ENCODE measurements at regions not wholly inside any gene's neighbourhood (a gene's known extent, or its start where the extent isn't known, plus 50 kb on each side); places are given as distances from the start of the nearest gene placed in this dataset.

- H3K9me2 ChIP-seq, result no peaks in the 10 kb centered on the region
- H3K27me3 ChIP-seq (ENCODE audit: insufficient read depth), result no peaks in the 10 kb centered on the region
- DNase-seq, result no peak
- WGBS (ENCODE audit: low lambda C conversion rate), result 5% methylated on average over 3 of the region's 3 CpGs
- no peak overlapping the region for H3K4me2 ChIP-seq
- H3K79me2 ChIP-seq (ENCODE audit: insufficient read depth), result no peaks in the 10 kb centered on the region
- no peak overlapping the region for H2AFZ ChIP-seq (ENCODE audit: low read depth)
- H3K36me3 ChIP-seq (replicated peaks in 1 of 2; ENCODE audit: control insufficient read depth in 1 of 2, insufficient read depth in 2 of 2, low read length in 1 of 2), result no peaks in the 10 kb centered on the region
- CTCF ChIA-PET, result no interaction called here
- no peaks in the 10 kb centered on the region; a peak in 1 of 4 replicates for H3K4me1 ChIP-seq (ENCODE audit: control insufficient read depth in 1 of 2, insufficient read depth in 2 of 2, low read depth in 1 of 2, low read length in 1 of 2)
- H3K4me3 ChIP-seq (ENCODE audit: low read depth in 2 of 2, low read length in 1 of 2), result no peak overlapping the region
- H3K9ac ChIP-seq, result no peak overlapping the region
- TF ChIP-seq MEF2A (IDR thresholded peaks at IDR 0.05; ENCODE audit: borderline replicate concordance, low read depth), result no peak
- peak; percentile 54 for TF ChIP-seq TCF12 (IDR thresholded peaks at IDR 0.05)
- no peak for TF ChIP-seq RFX5 (IDR thresholded peaks at IDR 0.05; ENCODE audit: low read length)
- TF ChIP-seq USF1 (IDR thresholded peaks at IDR 0.05; ENCODE audit: borderline replicate concordance, low read depth), result no peak
- no peak for TF ChIP-seq REST (IDR thresholded peaks at IDR 0.05; ENCODE audit: low read depth, low read length)
- TF ChIP-seq, protein P1, sequence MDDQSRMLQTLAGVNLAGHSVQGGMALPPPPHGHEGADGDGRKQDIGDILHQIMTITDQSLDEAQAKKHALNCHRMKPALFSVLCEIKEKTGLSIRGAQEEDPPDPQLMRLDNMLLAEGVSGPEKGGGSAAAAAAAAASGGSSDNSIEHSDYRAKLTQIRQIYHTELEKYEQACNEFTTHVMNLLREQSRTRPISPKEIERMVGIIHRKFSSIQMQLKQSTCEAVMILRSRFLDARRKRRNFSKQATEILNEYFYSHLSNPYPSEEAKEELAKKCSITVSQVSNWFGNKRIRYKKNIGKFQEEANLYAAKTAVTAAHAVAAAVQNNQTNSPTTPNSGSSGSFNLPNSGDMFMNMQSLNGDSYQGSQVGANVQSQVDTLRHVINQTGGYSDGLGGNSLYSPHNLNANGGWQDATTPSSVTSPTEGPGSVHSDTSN (IDR thresholded peaks at IDR 0.05), result peak; percentile 69
- TF ChIP-seq TEAD4 (IDR thresholded peaks at IDR 0.05; ENCODE audit: borderline replicate concordance, insufficient read depth), result no peak
- no peak for TF ChIP-seq RAD21 (IDR thresholded peaks at IDR 0.05; ENCODE audit: low read length)
- TF ChIP-seq, protein P2, sequence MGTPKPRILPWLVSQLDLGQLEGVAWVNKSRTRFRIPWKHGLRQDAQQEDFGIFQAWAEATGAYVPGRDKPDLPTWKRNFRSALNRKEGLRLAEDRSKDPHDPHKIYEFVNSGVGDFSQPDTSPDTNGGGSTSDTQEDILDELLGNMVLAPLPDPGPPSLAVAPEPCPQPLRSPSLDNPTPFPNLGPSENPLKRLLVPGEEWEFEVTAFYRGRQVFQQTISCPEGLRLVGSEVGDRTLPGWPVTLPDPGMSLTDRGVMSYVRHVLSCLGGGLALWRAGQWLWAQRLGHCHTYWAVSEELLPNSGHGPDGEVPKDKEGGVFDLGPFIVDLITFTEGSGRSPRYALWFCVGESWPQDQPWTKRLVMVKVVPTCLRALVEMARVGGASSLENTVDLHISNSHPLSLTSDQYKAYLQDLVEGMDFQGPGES (IDR thresholded peaks at IDR 0.05; ENCODE audit: low read depth, low read length), result no peak
- TF ChIP-seq CHD2 (IDR thresholded peaks at IDR 0.05; ENCODE audit: low read length, partially characterized antibody), result no peak
- TF ChIP-seq TAF1 (IDR thresholded peaks at IDR 0.05; ENCODE audit: borderline replicate concordance, low read depth, low read length), result no peak
- TF ChIP-seq JUND (IDR thresholded peaks at IDR 0.05), result no peak
- TF ChIP-seq RXRA (IDR thresholded peaks at IDR 0.05; ENCODE audit: borderline replicate concordance, low read depth), result no peak
- TF ChIP-seq NFIC (IDR thresholded peaks at IDR 0.05; ENCODE audit: borderline replicate concordance), result no peak
- no peak for TF ChIP-seq EP300 (IDR thresholded peaks at IDR 0.05; ENCODE audit: borderline replicate concordance in 1 of 2, low read depth in 1 of 2, low read length in 1 of 2)
- TF ChIP-seq EZH2phosphoT487 (IDR thresholded peaks at IDR 0.05; ENCODE audit: borderline replicate concordance, low read depth), result no peak
- TF ChIP-seq ELF1 (IDR thresholded peaks at IDR 0.05), result no peak
- no peaks in the 10 kb centered on the region for H4K20me1 ChIP-seq (ENCODE audit: insufficient read depth)
- no peak overlapping the region for H3K27ac ChIP-seq (ENCODE audit: low read depth in 2 of 2, low read length in 1 of 2)
- no peaks in the 10 kb centered on the region; the same call in 1 of the 2 replicates for H3K9me3 ChIP-seq
- POLR2A ChIA-PET, result no interaction called here
- H3F3A ChIP-seq (replicated peaks; ENCODE audit: insufficient read depth), result peaks cover 5% of the 10 kb centered on the region
These were observed 641.6 kb downstream of the HACE1 start for GRCh38 chr6:104218116-104218515.
